GM23338 (cell line): ENCODE measurements at regions not wholly inside any gene's neighbourhood (a gene's known extent, or its start where the extent isn't known, plus 50 kb on each side); places are given as distances from the start of the nearest gene placed in this dataset.

Source experiments
- ATAC-seq: fragments of 200-7000 bp; cut with Tn5 transposase; 3 replicates; pipeline ENCODE4 v1.9.1; 2020
- DNase-seq: peaks from one replicate; pipeline ENCODE4 v3.0.0-alpha.2; 2015; ENCODE audit warnings: low spot score
- H2AFZ ChIP-seq: fragments of 200-600 bp; sonication (generic); 2 replicates; pipeline ENCODE4 v1.8.0; 2016; ENCODE audit warnings: antibody characterized with exemption, mild to moderate bottlenecking, moderate library complexity
- H3F3A ChIP-seq: fragments of 200-600 bp; sonication (generic); replicated peaks from 2 replicates; pipeline ENCODE4 v1.8.0; 2017; ENCODE audit warnings: antibody characterized with exemption, mixed run types, low read depth
- H3K27ac ChIP-seq: fragments of 200-600 bp; sonication (generic); 2 replicates; pipeline ENCODE4 v1.6.1; 2016; ENCODE audit warnings: low read depth
- H3K27me3 ChIP-seq: fragments of 200-600 bp; sonication (generic); 2 replicates; pipeline ENCODE4 v1.8.0; 2016; ENCODE audit warnings: mild to moderate bottlenecking, mixed run types, moderate library complexity; ENCODE audit not compliant: insufficient read depth
- H3K36me3 ChIP-seq: fragments of 200-600 bp; sonication (generic); 2 replicates; pipeline ENCODE4 v1.8.0; 2016; ENCODE audit warnings: mild to moderate bottlenecking; ENCODE audit not compliant: insufficient read depth
- H3K4me1 ChIP-seq: fragments of 200-600 bp; sonication (generic); 2 replicates; pipeline ENCODE4 v1.8.0; 2016; ENCODE audit warnings: mild to moderate bottlenecking, moderate library complexity; ENCODE audit not compliant: insufficient read depth
- H3K4me2 ChIP-seq: fragments of 200-600 bp; sonication (generic); 2 replicates; pipeline ENCODE4 v1.7.1; 2017; ENCODE audit warnings: mixed run types
- H3K4me3 ChIP-seq: fragments of 200-600 bp; sonication (generic); 2 replicates; pipeline ENCODE4 v1.6.1; 2016; ENCODE audit warnings: mixed run types
- H3K79me2 ChIP-seq: fragments of 200-600 bp; sonication (generic); replicated peaks from 2 replicates; pipeline ENCODE4 v1.8.0; 2017; ENCODE audit warnings: mild to moderate bottlenecking; ENCODE audit not compliant: insufficient read depth
- H3K9me2 ChIP-seq: fragments of 200-600 bp; sonication (generic); 2 replicates; pipeline ENCODE4 v1.8.0; 2017; ENCODE audit not compliant: insufficient read depth
- H4K20me1 ChIP-seq: fragments of 200-600 bp; sonication (generic); replicated peaks from 2 replicates; pipeline ENCODE4 v1.8.0; 2017; ENCODE audit warnings: mild to moderate bottlenecking; ENCODE audit not compliant: insufficient read depth
- H3K27ac Mint-ChIP-seq: 2 replicates; pipeline ENCODE4 v1.8.0; 2020; ENCODE audit warnings: inconsistent platforms, mild to moderate bottlenecking, moderate library complexity, mixed read lengths
- H3K27me3 Mint-ChIP-seq: 3 replicates; pipeline ENCODE4 v1.8.0; 2022; ENCODE audit warnings: low read depth, mild to moderate bottlenecking, moderate library complexity, mixed read lengths, inconsistent platforms; ENCODE audit not compliant: insufficient read depth, poor library complexity
- H3K36me3 Mint-ChIP-seq: 3 replicates; pipeline ENCODE4 v1.8.0; 2021; ENCODE audit warnings: low read depth, mild to moderate bottlenecking, inconsistent platforms, moderate library complexity, mixed read lengths
- H3K4me1 Mint-ChIP-seq: 3 replicates; pipeline ENCODE4 v1.8.0; 2020; ENCODE audit warnings: mild to moderate bottlenecking, inconsistent platforms, mixed read lengths
- H3K4me3 Mint-ChIP-seq: 3 replicates; pipeline ENCODE4 v1.8.0; 2021; ENCODE audit warnings: moderate library complexity, mild to moderate bottlenecking, inconsistent platforms, mixed read lengths
- H3K9me3 Mint-ChIP-seq: 3 replicates; pipeline ENCODE4 v1.8.0; 2020; ENCODE audit warnings: moderate library complexity, mild to moderate bottlenecking, inconsistent platforms, mixed read lengths
- CREB1 ChIP-seq: fragments of 250-450 bp; sonication (Bioruptor Pico); IDR thresholded peaks from 2 replicates; pipeline ENCODE4 v1.5.0; 2020; ENCODE audit warnings: low read depth, mild to moderate bottlenecking, moderate library complexity
- EZH2 ChIP-seq: fragments of 200-600 bp; sonication (generic); IDR thresholded peaks from one replicate; pipeline ENCODE4 v1.8.0; 2017; ENCODE audit warnings: antibody characterized with exemption, mild to moderate bottlenecking, low read depth; ENCODE audit not compliant: unreplicated experiment
- EZH2phosphoT487 ChIP-seq: fragments of 200-600 bp; sonication (generic); IDR thresholded peaks from one replicate; pipeline ENCODE4 v1.8.1; 2018; ENCODE audit warnings: antibody characterized with exemption; ENCODE audit not compliant: unreplicated experiment
- JUNB ChIP-seq: IDR thresholded peaks from one replicate; pipeline ENCODE4 v1.6.1; 2016; ENCODE audit warnings: antibody characterized with exemption; ENCODE audit not compliant: unreplicated experiment
- NANOG ChIP-seq: IDR thresholded peaks from 2 replicates; pipeline ENCODE4 v1.6.1; 2016; ENCODE audit warnings: antibody characterized with exemption, borderline replicate concordance
- POLR2AphosphoS5 ChIP-seq: IDR thresholded peaks from 2 replicates; pipeline ENCODE4 v1.6.1; 2016; ENCODE audit warnings: antibody characterized with exemption, low read depth
- STAT1 ChIP-seq: IDR thresholded peaks from one replicate; pipeline ENCODE4 v1.6.1; 2016; ENCODE audit warnings: antibody characterized with exemption; ENCODE audit not compliant: unreplicated experiment
- ZNF114 ChIP-seq: fragments of 250-450 bp; sonication (Bioruptor Pico); IDR thresholded peaks from 2 replicates; pipeline ENCODE4 v1.5.0; 2020; ENCODE audit warnings: mild to moderate bottlenecking, moderate library complexity
- ZNF331 ChIP-seq: fragments of 250-450 bp; sonication (Bioruptor Pico); IDR thresholded peaks from 2 replicates; pipeline ENCODE4 v1.5.0; 2020; ENCODE audit warnings: low read depth, mild to moderate bottlenecking, moderate library complexity
- TF ChIP-seq, protein P1 (sequence below): IDR thresholded peaks from one replicate; pipeline ENCODE4 v1.6.1; 2018; ENCODE audit warnings: antibody characterized with exemption; ENCODE audit not compliant: unreplicated experiment
- TF ChIP-seq, protein P2 (sequence below): IDR thresholded peaks from 2 replicates; pipeline ENCODE4 v1.6.1; 2016; ENCODE audit warnings: antibody characterized with exemption
- TF ChIP-seq, protein P3 (sequence below): fragments of 250-450 bp; sonication (Bioruptor Pico); IDR thresholded peaks from 2 replicates; pipeline ENCODE4 v1.5.0; 2020; ENCODE audit warnings: mild to moderate bottlenecking, moderate library complexity
- TF ChIP-seq, protein P4 (sequence below), 2 experiments: fragments of 200-600 bp in 1 of 2; sonication (generic) in 1 of 2; conservative IDR thresholded peaks; 2 replicates each; pipeline versions ENCODE4 v1.5.1 to v1.6.1; 2016 to 2017; ENCODE audit warnings: antibody characterized with exemption in 2 of 2, low read depth in 2 of 2, mild to moderate bottlenecking in 2 of 2, moderate library complexity in 1 of 2

DNA sequence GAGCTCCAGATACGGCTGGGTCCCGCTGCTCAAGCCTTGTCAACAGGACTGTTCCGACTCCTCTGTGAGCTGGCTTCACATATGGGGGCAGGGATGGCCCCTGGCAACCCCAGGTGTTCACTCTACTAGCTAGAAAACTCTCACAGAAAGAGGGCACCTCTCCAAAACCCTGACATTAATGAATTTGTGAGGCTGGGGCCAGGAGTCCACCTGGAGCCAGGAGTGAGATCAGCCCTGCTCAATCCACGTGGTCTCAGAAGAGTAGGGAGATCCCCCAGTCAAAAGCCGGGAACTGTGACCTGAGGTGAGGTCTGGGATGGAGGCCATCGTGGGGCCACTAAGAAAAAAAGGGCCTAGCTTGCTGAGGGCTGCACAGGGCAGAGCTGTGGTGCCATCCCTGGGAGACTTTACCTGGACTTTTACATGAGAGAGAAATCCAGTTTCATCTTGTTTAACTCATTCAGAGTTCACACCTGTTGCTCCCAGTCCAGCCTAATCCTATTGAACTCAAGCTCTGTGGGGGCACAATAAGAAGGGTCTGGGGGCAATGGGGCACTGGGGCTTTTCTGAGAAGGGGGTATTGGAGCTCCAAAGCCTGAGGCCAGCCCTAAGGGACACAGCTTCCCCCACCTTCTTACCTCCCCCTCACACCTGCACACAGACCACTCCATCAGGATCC, 144.3 kb upstream of the MLN start:
- Mint-ChIP-seq H3K4me3 (no peak overlapping the region), H3K9me3 (no peaks in the 10 kb centered on the region), H3K27me3 (peaks cover 21% of the 10 kb centered on the region), H3K27ac (no peak overlapping the region), H3K36me3 (no peaks in the 10 kb centered on the region), H3K4me1 (peaks cover 28% of the 10 kb centered on the region)
- Histone ChIP-seq H3K27me3 (no peaks in the 10 kb centered on the region), H3K4me3 (no peak overlapping the region), H3F3A (no peaks in the 10 kb centered on the region), H2AFZ (no peak overlapping the region), H3K79me2 (no peaks in the 10 kb centered on the region), H3K27ac (no peak overlapping the region), H4K20me1 (no peaks in the 10 kb centered on the region), H3K4me1 (peaks cover 5% of the 10 kb centered on the region), H3K4me2 (no peak overlapping the region), H3K9me2 (no peaks in the 10 kb centered on the region), H3K36me3 (no peaks in the 10 kb centered on the region)
- no peak for ATAC-seq
- TF ChIP-seq STAT1 (no peak), EZH2 (no peak), NANOG (no peak), CREB1 (no peak), ZNF331 (CRISPR knock-in tag) (no peak), POLR2AphosphoS5 (no peak), ZNF114 (no peak), EZH2phosphoT487 (no peak), JUNB (no peak)
- TF ChIP-seq, protein P1, sequence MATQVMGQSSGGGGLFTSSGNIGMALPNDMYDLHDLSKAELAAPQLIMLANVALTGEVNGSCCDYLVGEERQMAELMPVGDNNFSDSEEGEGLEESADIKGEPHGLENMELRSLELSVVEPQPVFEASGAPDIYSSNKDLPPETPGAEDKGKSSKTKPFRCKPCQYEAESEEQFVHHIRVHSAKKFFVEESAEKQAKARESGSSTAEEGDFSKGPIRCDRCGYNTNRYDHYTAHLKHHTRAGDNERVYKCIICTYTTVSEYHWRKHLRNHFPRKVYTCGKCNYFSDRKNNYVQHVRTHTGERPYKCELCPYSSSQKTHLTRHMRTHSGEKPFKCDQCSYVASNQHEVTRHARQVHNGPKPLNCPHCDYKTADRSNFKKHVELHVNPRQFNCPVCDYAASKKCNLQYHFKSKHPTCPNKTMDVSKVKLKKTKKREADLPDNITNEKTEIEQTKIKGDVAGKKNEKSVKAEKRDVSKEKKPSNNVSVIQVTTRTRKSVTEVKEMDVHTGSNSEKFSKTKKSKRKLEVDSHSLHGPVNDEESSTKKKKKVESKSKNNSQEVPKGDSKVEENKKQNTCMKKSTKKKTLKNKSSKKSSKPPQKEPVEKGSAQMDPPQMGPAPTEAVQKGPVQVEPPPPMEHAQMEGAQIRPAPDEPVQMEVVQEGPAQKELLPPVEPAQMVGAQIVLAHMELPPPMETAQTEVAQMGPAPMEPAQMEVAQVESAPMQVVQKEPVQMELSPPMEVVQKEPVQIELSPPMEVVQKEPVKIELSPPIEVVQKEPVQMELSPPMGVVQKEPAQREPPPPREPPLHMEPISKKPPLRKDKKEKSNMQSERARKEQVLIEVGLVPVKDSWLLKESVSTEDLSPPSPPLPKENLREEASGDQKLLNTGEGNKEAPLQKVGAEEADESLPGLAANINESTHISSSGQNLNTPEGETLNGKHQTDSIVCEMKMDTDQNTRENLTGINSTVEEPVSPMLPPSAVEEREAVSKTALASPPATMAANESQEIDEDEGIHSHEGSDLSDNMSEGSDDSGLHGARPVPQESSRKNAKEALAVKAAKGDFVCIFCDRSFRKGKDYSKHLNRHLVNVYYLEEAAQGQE, result no peak
- TF ChIP-seq, protein P2, sequence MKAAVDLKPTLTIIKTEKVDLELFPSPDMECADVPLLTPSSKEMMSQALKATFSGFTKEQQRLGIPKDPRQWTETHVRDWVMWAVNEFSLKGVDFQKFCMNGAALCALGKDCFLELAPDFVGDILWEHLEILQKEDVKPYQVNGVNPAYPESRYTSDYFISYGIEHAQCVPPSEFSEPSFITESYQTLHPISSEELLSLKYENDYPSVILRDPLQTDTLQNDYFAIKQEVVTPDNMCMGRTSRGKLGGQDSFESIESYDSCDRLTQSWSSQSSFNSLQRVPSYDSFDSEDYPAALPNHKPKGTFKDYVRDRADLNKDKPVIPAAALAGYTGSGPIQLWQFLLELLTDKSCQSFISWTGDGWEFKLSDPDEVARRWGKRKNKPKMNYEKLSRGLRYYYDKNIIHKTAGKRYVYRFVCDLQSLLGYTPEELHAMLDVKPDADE, result no peak
- TF ChIP-seq, protein P3, sequence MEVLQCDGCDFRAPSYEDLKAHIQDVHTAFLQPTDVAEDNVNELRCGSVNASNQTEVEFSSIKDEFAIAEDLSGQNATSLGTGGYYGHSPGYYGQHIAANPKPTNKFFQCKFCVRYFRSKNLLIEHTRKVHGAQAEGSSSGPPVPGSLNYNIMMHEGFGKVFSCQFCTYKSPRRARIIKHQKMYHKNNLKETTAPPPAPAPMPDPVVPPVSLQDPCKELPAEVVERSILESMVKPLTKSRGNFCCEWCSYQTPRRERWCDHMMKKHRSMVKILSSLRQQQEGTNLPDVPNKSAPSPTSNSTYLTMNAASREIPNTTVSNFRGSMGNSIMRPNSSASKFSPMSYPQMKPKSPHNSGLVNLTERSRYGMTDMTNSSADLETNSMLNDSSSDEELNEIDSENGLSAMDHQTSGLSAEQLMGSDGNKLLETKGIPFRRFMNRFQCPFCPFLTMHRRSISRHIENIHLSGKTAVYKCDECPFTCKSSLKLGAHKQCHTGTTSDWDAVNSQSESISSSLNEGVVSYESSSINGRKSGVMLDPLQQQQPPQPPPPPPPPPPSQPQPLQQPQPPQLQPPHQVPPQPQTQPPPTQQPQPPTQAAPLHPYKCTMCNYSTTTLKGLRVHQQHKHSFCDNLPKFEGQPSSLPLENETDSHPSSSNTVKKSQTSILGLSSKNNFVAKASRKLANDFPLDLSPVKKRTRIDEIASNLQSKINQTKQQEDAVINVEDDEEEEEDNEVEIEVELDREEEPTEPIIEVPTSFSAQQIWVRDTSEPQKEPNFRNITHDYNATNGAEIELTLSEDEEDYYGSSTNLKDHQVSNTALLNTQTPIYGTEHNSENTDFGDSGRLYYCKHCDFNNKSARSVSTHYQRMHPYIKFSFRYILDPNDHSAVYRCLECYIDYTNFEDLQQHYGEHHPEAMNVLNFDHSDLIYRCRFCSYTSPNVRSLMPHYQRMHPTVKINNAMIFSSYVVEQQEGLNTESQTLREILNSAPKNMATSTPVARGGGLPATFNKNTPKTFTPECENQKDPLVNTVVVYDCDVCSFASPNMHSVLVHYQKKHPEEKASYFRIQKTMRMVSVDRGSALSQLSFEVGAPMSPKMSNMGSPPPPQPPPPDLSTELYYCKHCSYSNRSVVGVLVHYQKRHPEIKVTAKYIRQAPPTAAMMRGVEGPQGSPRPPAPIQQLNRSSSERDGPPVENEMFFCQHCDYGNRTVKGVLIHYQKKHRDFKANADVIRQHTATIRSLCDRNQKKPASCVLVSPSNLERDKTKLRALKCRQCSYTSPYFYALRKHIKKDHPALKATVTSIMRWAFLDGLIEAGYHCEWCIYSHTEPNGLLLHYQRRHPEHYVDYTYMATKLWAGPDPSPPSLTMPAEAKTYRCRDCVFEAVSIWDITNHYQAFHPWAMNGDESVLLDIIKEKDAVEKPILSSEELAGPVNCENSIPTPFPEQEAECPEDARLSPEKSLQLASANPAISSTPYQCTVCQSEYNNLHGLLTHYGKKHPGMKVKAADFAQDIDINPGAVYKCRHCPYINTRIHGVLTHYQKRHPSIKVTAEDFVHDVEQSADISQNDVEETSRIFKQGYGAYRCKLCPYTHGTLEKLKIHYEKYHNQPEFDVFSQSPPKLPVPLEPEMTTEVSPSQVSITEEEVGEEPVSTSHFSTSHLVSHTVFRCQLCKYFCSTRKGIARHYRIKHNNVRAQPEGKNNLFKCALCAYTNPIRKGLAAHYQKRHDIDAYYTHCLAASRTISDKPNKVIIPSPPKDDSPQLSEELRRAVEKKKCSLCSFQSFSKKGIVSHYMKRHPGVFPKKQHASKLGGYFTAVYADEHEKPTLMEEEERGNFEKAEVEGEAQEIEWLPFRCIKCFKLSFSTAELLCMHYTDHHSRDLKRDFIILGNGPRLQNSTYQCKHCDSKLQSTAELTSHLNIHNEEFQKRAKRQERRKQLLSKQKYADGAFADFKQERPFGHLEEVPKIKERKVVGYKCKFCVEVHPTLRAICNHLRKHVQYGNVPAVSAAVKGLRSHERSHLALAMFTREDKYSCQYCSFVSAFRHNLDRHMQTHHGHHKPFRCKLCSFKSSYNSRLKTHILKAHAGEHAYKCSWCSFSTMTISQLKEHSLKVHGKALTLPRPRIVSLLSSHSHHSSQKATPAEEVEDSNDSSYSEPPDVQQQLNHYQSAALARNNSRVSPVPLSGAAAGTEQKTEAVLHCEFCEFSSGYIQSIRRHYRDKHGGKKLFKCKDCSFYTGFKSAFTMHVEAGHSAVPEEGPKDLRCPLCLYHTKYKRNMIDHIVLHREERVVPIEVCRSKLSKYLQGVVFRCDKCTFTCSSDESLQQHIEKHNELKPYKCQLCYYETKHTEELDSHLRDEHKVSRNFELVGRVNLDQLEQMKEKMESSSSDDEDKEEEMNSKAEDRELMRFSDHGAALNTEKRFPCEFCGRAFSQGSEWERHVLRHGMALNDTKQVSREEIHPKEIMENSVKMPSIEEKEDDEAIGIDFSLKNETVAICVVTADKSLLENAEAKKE (CRISPR knock-in tag), result no peak
- TF ChIP-seq, protein P4, sequence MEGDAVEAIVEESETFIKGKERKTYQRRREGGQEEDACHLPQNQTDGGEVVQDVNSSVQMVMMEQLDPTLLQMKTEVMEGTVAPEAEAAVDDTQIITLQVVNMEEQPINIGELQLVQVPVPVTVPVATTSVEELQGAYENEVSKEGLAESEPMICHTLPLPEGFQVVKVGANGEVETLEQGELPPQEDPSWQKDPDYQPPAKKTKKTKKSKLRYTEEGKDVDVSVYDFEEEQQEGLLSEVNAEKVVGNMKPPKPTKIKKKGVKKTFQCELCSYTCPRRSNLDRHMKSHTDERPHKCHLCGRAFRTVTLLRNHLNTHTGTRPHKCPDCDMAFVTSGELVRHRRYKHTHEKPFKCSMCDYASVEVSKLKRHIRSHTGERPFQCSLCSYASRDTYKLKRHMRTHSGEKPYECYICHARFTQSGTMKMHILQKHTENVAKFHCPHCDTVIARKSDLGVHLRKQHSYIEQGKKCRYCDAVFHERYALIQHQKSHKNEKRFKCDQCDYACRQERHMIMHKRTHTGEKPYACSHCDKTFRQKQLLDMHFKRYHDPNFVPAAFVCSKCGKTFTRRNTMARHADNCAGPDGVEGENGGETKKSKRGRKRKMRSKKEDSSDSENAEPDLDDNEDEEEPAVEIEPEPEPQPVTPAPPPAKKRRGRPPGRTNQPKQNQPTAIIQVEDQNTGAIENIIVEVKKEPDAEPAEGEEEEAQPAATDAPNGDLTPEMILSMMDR (conservative IDR thresholded peaks at IDR 0.05; ENCODE audit: low read depth in 2 of 2), result no peak
- DNase-seq, result no peak
